GM18870 (cell line): ENCODE measurements at regions not wholly inside any gene's neighbourhood (a gene's known extent, or its start where the extent isn't known, plus 50 kb on each side); places are given as distances from the start of the nearest gene placed in this dataset.

ENCODE experiments used
- ATAC-seq: cut with Tn5 transposase; IDR thresholded peaks from one replicate; pipeline ENCODE4 v1.9.1; 2021; ENCODE audit warnings: moderate library complexity; ENCODE audit not compliant: unreplicated experiment

DNA sequence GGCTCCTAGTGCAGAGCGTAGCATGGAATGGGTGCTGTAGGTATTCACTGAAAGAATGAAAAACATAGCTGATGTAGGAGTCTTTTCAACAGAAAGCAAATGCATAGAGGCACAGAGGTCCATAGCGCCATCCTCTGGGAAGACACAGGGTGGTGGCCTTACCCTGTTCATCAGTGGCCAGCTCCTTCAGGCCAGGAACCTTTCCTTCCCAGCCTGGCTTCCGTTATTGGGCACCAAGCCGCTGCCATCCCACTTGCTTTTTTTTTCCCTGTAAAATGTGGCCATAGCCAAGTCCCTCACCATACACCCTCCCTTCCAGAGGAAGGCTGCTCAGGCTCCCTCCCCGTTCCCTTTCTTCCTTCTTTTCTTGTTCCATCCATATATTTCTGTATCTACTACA lies 118.1 kb downstream of the ZNF621 start:
- ATAC-seq: no peak

DNA sequence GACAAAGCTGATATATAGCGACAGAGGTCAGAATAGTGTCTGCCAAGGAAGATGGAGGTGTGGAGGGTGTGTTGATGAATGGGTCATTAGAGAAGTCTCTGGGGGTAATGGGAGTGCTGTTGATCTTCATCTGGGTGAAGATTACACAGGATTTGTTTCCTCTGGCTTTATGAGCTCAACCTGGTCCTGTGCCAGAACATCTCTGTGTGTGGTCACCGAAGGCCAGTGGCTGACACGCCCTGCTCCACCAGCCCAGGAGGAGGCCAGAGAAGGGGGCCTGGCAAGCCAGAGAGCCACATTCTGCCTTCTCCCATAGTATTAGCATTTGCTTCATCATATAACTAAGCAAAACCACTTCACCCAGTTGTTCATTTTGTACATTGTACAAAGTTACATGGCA lies 121.1 kb downstream of the ZNF621 start:
- no peak for ATAC-seq

DNA sequence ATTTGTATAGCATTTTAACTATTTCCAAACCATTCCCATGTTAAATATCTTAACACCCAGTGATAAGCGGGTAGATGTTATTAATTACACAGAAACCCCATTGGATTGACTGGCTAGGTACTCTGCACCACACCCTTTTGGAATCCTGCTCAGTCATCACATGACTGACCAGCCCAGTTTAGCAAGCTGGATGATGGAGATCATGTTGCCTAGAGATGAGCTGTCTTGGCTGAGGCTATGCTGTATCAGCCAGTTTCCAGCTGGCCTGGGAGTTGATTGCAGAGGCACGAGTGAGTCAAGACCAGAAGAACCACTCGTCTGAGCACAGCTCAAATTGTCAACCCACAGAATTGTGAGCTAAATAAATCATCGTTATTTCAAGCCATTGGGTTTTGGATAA lies 124.6 kb downstream of the ZNF621 start:
- ATAC-seq: no peak

DNA sequence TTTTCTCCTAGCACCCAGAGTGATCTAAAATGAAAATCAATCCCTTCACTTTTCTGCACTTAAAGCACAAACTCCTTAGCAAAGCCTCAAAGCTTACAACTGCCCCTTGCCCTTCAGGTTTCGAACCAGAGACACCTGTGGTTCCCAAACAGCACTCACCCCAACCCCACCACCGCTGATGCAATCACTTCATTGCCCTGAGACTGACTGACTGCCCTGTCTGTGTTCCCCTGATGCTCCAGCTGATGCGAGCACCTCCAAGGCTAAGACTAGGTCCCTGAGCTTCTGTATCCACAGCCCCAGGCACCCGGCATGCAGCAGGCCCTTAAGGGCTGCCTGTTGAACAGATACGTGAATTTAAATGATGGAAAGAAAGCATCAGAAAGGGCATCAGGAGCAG lies 127.3 kb downstream of the ZNF621 start:
- ATAC-seq: no peak

DNA sequence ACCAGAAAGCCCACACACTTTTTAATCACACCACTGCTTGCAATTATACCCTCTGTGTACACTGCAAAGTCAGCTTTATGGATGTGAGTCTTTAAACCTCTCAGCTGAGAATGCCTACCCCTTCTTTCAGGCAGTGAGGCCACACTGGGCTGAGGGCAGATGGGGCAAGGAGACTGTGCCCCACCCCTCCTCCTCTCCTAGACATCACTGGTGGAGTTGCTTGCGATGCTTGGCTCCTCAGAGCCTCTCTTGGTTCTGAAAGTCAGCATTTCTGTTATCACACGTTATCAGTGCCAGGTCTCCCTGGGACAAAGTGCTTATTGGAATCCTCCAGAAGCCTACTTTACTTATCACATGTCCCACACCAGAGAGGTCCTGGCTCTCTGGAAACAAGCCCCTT lies 128.2 kb downstream of the ZNF621 start:
- no peak for ATAC-seq

DNA sequence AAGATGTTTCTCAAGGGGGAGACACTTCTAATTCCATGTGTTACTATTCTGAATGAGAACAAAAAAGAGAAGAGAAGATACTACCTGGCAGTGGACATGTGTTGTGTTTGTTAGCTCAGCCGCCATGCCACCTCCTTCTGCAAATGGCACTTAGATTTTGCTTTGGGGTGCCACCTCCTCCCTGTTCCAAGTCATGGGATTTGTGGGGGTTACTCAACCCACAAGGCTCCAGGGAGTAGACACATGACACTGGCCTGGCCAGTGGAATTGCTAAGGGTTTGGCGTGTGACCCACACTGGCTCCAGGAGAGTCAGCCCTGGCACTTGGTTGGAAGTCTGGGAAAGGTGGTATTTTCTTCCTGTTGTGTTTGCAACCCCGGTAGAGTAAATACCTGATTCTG lies 129.1 kb downstream of the ZNF621 start:
- no peak for ATAC-seq

DNA sequence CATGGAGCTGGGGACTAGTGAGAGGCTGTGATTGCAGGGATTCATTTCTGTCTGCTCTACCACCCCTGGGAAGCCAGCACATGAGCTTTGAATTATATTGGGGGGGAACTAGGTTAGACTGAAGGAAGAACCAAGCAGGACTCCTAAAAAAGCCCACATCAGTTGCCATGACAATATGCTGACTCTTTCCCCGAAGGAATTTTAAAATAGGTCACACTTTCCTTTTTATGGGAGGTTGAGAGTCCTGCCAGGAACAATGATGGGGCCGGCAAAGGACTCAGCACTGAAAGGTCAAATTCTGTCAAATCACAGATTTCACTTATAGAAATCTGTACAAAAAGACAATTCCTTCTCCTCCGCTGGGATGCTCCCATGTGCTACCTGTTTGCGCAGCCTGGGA lies 130.8 kb downstream of the ZNF621 start:
- ATAC-seq: no peak

DNA sequence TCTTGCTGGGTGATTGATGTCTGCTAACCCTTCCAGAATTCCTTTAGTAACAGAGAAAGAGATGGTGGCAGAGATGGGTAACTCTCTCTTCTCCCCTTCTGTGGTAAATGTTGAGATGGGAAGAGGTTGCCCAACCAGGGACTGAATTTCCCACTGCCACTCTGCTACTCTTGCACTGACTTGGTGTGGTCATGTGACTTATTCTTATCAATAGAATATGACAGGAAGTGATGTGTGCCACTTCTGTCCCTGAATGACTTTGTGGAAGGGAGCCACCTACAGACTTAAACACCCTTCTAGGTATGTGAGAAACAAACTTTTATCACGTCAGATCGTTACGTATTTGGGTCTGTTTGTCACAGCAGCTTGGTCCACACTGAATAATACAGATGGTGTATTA lies 132.9 kb downstream of the ZNF621 start:
- no peak for ATAC-seq

DNA sequence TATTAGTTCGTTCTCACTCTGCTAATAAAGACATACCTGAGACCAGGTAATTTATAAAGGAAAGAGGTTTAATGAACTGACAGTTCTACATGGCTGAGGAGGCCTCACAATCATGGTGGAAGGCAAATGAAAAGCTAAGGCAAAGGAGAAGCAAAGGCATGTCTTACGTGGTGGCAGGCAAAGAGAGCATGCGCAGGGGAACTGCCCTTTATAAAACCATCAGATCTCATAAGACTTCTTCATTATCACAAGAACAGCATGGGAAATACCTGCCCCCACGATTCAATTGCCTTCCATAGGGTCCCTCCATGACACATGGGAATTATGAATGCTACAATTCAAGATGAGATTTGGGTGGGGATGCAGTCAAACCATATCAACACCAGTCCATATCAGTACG lies 133.5 kb downstream of the ZNF621 start:
- no peak for ATAC-seq

DNA sequence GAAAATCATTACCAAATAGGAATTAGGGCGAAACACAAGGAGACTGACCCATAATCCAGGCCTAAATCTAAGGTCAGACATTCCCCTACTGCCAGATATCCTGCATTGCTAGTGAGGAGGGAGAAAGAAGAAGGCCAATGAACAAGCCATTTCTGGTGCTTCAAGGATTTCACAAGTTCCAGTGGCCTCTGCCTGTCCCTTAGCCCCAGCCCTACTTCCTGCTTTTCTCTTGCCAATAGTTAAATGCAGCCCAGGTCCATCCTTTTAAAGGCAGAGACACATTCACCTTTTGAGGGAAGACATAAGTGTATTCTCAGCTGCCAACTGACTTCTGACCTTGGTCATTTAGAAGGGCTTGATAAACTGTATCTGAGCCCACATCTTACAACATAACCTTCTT lies 135.8 kb downstream of the ZNF621 start:
- ATAC-seq: no peak

DNA sequence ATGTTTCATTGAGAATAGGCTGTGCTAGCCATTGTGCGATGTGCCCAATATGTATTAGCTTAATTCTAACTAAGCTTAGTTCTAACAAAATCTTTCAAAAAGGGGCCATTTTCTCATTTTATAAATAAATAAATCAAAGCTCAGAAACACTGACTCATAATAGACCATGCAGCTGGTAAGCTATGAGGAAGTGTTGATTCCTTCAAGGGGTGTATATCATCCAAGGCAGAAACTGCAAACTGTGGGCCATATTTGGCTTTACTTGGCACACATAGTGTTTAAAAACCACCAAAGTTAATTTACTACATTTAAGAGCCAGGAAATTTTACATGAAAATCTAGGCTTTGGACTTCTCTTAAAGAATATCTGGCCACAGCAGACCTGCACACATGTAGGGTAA lies 136.5 kb downstream of the ZNF621 start:
- ATAC-seq: no peak

DNA sequence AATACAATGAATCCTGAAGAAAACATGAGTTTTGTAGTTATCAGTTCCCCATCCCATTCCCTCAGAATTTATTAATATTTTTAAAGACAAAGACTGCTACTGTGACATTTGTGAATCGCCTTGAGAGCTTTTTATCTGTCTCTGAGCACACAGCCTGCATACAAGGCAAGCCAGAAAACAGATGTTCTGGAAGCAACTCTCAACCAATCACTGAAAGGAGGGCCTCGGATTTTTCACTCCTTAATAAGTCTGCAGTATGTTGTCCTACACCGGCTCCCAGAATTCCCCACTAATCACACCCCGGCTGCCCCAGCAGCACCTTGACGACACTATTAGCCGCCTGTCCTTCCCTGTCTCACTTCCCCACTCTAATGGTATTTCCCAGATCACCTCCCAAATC lies 138.5 kb downstream of the ZNF621 start:
- no peak for ATAC-seq

DNA sequence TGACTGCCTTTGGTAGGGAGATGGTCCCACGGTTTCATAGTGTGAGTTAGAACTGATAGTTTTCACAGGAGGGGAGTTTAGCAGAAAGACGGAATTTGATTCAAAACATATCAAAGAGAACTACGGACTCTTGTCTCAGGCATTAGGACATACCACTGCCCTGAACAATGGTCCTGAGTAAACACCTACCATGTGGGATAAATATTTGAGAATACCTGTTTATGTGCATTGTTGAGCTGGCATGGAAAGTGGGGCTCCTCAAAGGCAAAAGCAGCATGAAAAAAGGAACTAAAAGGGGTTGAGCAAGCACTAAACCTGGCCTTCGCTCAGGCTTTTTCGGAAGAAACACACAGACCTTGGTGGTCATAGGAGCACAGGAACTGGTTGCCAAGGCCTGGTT lies 144.4 kb downstream of the ZNF621 start:
- ATAC-seq: no peak

DNA sequence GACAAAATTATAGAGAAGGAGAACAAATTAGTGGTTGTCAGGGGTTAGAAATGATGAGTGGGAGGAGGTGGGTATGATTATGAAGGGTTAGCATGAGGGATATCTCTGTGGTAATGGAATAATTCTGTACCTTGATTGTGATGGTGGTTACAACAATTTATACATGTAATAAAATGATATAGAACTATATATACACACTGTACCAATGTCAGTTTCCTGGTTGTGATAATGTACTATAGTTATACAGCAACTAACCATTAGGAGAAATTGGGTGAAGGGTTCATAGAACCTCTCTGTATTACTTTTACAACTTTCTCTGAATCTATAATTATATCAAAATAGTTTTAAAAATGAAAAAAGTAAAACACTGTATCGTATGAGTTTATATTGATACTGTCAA lies 148.1 kb downstream of the ZNF621 start:
- no peak for ATAC-seq

DNA sequence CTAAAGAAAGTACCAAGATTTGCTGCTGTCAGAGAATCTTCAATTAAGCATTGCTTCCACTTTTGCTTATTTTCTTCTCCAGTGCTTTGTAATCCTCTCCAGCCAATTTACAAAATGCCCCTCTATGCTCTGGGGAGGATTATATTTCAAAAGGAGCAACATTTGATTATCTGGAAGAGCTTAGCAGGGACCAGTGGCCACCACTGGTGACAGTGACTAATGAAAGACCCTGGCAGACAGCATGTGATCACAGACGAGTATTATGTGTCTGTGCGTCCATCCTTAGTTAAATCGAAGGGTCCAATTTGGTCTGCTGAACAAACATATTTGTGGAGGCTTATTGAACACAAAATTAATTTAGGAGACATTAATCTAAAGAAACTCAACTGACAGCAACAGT lies 152.6 kb downstream of the ZNF621 start:
- ATAC-seq: no peak

DNA sequence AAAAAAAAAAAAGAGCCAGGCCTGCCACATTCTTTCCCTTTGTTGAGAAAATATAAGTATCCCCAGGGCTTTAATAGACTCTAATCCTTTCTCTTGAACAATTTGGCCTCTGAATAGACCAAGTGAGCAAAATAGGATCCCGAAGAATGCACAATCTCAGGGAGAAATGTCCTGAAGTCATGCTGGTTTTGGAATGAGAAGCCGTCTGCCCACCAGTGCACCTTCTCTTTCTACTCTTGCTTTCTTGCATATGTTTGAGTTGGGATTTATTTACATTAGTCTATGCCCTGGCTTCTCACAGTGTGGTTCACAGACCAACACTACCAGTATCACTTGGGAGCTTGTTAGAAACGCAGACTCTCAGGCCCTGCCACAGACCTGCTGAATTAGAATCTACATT lies 153.0 kb downstream of the ZNF621 start:
- no peak for ATAC-seq

DNA sequence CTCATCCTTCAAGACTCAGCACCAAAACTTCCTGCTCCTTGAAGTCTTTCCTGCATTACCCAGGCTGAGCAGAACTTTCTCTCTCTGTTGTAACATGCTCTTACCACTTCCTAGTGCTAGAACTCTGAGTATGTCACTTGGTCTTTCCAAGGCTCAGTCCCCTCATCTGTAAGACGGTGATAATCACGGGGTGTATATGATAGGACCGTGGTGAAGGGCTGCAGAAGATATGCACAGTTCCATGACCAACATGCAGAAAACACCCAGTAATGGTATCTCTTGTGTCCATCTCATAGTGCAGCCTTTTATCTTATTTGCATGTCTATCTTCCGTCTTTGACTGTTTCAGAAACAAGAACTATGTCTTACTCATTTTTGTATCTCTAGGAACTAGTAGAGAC lies 154.5 kb downstream of the ZNF621 start:
- no peak for ATAC-seq

DNA sequence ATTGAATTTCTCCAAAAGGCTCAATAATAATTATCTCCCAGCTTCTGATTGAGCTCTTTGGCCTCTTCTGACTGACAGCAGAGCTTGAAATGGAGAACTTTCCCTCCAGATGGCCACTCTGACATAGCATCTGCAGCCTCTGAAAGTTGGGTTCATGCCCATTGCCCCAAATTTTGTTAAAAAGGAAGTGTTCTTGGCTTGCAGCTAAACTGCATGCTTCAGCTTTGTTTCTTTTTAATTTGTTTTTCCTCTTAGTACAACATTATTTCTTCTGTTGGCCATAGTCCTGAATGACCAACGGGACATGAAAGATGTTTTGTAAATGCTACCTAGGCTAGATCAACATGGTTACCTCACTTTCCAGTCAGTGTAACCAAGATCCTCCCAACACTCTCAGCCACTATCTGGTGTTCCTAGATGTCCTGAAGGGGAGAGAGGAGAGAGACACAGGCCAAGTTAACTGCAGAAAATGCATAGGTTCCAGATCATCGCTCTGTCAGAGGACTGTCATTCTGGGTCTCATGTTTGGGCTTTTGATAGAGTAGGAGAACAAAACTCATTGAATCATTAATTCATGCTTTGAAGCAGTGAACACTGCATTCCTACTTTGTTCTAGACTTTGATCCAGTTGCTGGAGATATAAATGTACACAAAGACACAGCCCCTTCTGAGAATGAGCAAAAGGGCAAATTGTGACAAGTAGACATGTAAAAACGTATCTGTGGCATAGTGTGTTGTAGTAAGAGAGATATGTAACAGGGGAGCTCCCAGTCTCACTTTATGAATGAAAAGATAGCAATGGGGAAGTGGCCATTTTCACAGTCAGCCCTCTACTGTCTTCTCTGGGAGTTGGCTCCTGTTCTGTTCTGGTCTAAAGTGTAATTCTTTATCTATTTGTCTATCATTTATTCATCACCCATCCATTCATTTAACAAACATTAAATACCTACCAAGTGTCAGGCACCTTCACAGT lies 156.2 kb downstream of the ZNF621 start:
- ATAC-seq: no peak

DNA sequence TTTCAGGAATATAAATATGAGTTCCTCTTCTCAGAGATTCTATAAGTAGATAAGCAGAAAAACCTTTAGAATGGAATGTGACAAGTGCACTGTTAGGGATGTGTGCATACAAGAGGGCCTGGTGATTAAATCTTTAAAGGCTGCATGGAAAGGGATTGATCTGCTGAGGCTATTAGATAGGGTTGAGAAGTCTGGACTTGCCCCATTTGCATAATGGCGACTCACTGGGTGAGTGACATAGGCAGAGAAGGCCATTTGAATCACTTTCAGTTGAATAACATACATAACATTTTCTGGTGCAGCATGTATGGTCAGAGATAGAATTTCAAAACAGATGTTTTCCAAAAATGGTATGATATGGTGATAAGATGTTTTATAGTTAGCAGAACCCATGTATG lies 156.9 kb downstream of the ZNF621 start:
- no peak for ATAC-seq

DNA sequence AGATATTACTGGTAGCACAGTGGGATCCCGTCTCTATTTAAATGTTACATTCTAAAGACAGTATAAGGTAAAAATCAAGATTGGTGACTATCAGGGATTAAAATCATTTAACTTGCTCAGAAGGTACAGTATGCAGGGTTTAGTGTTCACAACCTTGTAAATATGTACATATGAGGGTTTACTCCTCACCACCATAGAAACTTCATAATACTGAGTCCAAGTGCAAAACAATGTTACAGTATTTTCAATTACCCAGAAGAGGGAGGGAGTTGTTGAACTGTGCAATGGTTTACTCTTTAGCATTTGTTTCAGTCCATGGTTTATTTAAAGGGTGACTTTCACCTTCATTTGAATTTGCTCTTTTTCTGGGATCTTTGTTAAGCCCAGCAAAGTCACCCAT lies 165.1 kb downstream of the ZNF621 start:
- no peak for ATAC-seq

DNA sequence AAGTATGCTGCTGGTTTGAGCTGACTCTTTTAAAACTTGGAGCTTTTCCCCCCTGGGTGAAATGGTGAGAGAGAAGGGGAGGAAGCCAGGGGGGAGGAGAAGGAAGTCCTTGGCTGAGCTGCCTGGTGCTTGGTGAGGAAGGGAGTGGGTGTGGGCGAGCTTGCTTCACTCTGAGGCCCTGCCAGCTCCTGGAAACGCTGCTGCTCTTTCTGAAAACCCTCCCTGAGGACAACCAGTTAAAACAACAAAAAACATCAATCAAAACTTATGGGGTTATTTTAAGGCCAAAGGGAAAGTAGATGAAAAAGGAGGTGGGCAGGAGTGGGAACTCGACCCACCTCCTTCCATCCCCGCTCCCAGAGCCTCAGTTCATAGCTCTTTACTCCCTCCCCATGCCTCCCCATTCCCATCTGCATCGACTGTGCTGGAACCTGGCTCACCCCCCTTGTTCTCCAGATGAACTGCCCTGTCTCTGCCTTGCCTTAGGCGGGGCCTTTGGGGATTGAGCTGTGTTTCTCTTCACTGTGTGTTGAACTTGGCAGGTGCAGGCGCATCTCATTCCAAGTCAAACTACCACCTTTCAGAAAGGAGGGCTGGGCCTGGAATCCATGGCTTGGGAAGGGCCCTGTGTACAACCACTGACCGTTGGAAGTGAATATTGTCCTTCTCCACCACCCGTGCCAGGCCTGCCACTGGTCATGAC lies 166.1 kb downstream of the ZNF621 start:
- no peak for ATAC-seq

DNA sequence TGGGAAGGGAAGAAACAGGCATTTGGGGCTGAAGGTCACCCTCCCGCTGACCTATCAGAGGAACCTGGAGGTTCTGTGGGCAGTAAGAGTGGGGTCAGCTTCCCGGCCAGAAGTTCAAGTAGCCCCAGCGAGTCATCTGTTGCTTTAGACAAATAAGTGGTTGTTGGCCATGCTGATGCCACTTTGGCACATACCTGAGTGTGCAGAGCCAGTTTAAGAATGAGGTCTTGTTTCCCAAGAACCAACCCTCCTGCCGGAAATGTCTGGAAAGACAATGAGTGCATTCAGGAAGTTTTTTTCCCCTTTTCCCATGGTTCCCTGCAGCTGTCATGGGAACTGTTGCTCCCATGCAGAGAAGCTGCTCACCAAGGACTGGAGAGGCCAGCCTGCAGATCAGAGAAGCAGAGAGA lies 166.7 kb downstream of the ZNF621 start:
- ATAC-seq: no peak
